Astrocyte (in vitro differentiated cells and primary cell): ENCODE measurements at regions not wholly inside any gene's neighbourhood (a gene's known extent, or its start where the extent isn't known, plus 50 kb on each side); places are given as distances from the start of the nearest gene placed in this dataset.

Experiments used
- DNase-seq: peaks from one replicate; pipeline ENCODE4 v3.0.0-alpha.2; 2010; ENCODE audit warnings: low read depth
- FAIRE-seq: peaks from 2 replicates; lab custom pipeline; 2011; peaks lifted over from hg19 to GRCh38; lab: Jason Lieb, UNC
- H2AFZ ChIP-seq: 2 replicates; pipeline ENCODE4 v1.6.0; 2012; ENCODE audit warnings: low read depth, low read length, inconsistent platforms
- H3K27ac ChIP-seq: 2 replicates; pipeline ENCODE4 v1.5.1; 2011; ENCODE audit warnings: low read depth, low read length, inconsistent platforms
- H3K27me3 ChIP-seq: 2 replicates; pipeline ENCODE4 v1.6.0; 2011; ENCODE audit warnings: low read length, inconsistent platforms; ENCODE audit not compliant: insufficient read depth
- H3K36me3 ChIP-seq: 2 replicates; pipeline ENCODE4 v1.5.1; 2011; ENCODE audit warnings: low read length, inconsistent platforms; ENCODE audit not compliant: insufficient read depth
- H3K4me1 ChIP-seq: 2 replicates; pipeline ENCODE4 v1.5.1; 2011; ENCODE audit warnings: low read length, inconsistent platforms; ENCODE audit not compliant: insufficient read depth
- H3K4me2 ChIP-seq: 2 replicates; pipeline ENCODE4 v1.6.0; 2012; ENCODE audit warnings: low read length, inconsistent platforms
- H3K4me3 ChIP-seq: 2 replicates; pipeline ENCODE4 v1.5.1; 2011; ENCODE audit warnings: low read depth, mild to moderate bottlenecking, low read length, inconsistent platforms; ENCODE audit not compliant: insufficient read depth
- H3K79me2 ChIP-seq: 2 replicates; pipeline ENCODE4 v1.6.0; 2012; ENCODE audit warnings: mild to moderate bottlenecking, low read length, inconsistent platforms; ENCODE audit not compliant: insufficient read depth
- H3K9ac ChIP-seq: 2 replicates; pipeline ENCODE4 v1.6.0; 2012; ENCODE audit warnings: mild to moderate bottlenecking, low read length, inconsistent platforms
- H3K9me3 ChIP-seq: 2 replicates; pipeline ENCODE4 v1.5.1; 2012; ENCODE audit warnings: low read depth, mild to moderate bottlenecking, low read length, inconsistent platforms; ENCODE audit not compliant: insufficient read depth
- H4K20me1 ChIP-seq: 2 replicates; pipeline ENCODE4 v1.6.0; 2012; ENCODE audit warnings: low read length, inconsistent platforms; ENCODE audit not compliant: insufficient read depth
- H3K27ac Mint-ChIP-seq: one replicate; pipeline ENCODE4 v1.8.0; 2021; ENCODE audit warnings: mild to moderate bottlenecking, mixed read lengths; ENCODE audit not compliant: unreplicated experiment
- H3K27me3 Mint-ChIP-seq: one replicate; pipeline ENCODE4 v1.8.0; 2021; ENCODE audit warnings: low read depth, mixed read lengths; ENCODE audit not compliant: unreplicated experiment
- H3K36me3 Mint-ChIP-seq: one replicate; pipeline ENCODE4 v1.8.0; 2021; ENCODE audit warnings: low read depth, mixed read lengths; ENCODE audit not compliant: unreplicated experiment
- H3K4me1 Mint-ChIP-seq: one replicate; pipeline ENCODE4 v1.8.0; 2021; ENCODE audit warnings: low read depth, mixed read lengths; ENCODE audit not compliant: unreplicated experiment
- H3K4me3 Mint-ChIP-seq: one replicate; pipeline ENCODE4 v1.8.0; 2021; ENCODE audit warnings: mild to moderate bottlenecking, moderate library complexity, mixed read lengths; ENCODE audit not compliant: unreplicated experiment
- H3K9me3 Mint-ChIP-seq: one replicate; pipeline ENCODE4 v1.8.0; 2021; ENCODE audit warnings: mild to moderate bottlenecking, mixed read lengths; ENCODE audit not compliant: unreplicated experiment
- EZH2 ChIP-seq: IDR thresholded peaks from 2 replicates; pipeline ENCODE4 v1.6.1; 2012; ENCODE audit warnings: mild to moderate bottlenecking, low read length, inconsistent platforms; ENCODE audit not compliant: insufficient read depth
- TF ChIP-seq, protein P1 (sequence below): IDR thresholded peaks from 2 replicates; pipeline ENCODE4 v1.5.1; 2011; ENCODE audit warnings: low read depth, mild to moderate bottlenecking, inconsistent platforms, low read length, moderate library complexity; ENCODE audit not compliant: insufficient read depth

- Mint-ChIP-seq H3K36me3 (peaks cover 1% of the 10 kb centered on the region), H3K4me1 (peaks cover 9% of the 10 kb centered on the region), H3K4me3 (no peak overlapping the region), H3K27me3 (peaks cover 14% of the 10 kb centered on the region), H3K9me3 (no peaks in the 10 kb centered on the region), H3K27ac (peak overlapping the region; percentile 13)
- no peaks in the 10 kb centered on the region for H4K20me1 ChIP-seq
- H3K27me3 ChIP-seq: no peaks in the 10 kb centered on the region
- TF ChIP-seq EZH2: no peak
- TF ChIP-seq, protein P1, sequence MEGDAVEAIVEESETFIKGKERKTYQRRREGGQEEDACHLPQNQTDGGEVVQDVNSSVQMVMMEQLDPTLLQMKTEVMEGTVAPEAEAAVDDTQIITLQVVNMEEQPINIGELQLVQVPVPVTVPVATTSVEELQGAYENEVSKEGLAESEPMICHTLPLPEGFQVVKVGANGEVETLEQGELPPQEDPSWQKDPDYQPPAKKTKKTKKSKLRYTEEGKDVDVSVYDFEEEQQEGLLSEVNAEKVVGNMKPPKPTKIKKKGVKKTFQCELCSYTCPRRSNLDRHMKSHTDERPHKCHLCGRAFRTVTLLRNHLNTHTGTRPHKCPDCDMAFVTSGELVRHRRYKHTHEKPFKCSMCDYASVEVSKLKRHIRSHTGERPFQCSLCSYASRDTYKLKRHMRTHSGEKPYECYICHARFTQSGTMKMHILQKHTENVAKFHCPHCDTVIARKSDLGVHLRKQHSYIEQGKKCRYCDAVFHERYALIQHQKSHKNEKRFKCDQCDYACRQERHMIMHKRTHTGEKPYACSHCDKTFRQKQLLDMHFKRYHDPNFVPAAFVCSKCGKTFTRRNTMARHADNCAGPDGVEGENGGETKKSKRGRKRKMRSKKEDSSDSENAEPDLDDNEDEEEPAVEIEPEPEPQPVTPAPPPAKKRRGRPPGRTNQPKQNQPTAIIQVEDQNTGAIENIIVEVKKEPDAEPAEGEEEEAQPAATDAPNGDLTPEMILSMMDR: no peak
- FAIRE-seq: no peak
- H3K4me2 ChIP-seq: no peak overlapping the region
- H3K9ac ChIP-seq: no peak overlapping the region
- no peak overlapping the region for H3K27ac ChIP-seq
- H3K79me2 ChIP-seq: no peaks in the 10 kb centered on the region
- H2AFZ ChIP-seq: no peak overlapping the region
- no peak for DNase-seq
- H3K36me3 ChIP-seq: no peaks in the 10 kb centered on the region
- no peaks in the 10 kb centered on the region for H3K9me3 ChIP-seq
- H3K4me1 ChIP-seq: peaks cover 3% of the 10 kb centered on the region
- no peak overlapping the region for H3K4me3 ChIP-seq
Observed at GRCh38 chr6:166721576-166721975, 94.5 kb upstream of the RPS6KA2 start.

GRCh38 chr6:166720856-166721255 is 93.8 kb upstream of the RPS6KA2 start:
- H3K27me3 ChIP-seq: no peaks in the 10 kb centered on the region
- no peaks in the 10 kb centered on the region for H3K36me3 Mint-ChIP-seq
- H3K9me3 Mint-ChIP-seq: no peaks in the 10 kb centered on the region
- H3K4me3 Mint-ChIP-seq: no peak overlapping the region
- no peak for TF ChIP-seq EZH2
- TF ChIP-seq, protein P1: no peak
- H3K27ac ChIP-seq: no peak overlapping the region
- no peak overlapping the region for H3K9ac ChIP-seq
- H3K27me3 Mint-ChIP-seq: peaks cover 17% of the 10 kb centered on the region
- FAIRE-seq: no peak
- H3K9me3 ChIP-seq: no peaks in the 10 kb centered on the region
- H3K36me3 ChIP-seq: no peaks in the 10 kb centered on the region
- no peak overlapping the region for H2AFZ ChIP-seq
- H3K4me2 ChIP-seq: no peak overlapping the region
- peaks cover 4% of the 10 kb centered on the region for H3K4me1 Mint-ChIP-seq
- H3K4me1 ChIP-seq: no peaks in the 10 kb centered on the region
- H3K27ac Mint-ChIP-seq: peak overlapping the region; percentile 43
- DNase-seq: no peak
- no peak overlapping the region for H3K4me3 ChIP-seq
- H4K20me1 ChIP-seq: no peaks in the 10 kb centered on the region
- H3K79me2 ChIP-seq: no peaks in the 10 kb centered on the region

- H3K36me3 ChIP-seq: no peaks in the 10 kb centered on the region
- Mint-ChIP-seq H3K4me1 (peaks cover 4% of the 10 kb centered on the region), H3K27ac (no peak overlapping the region), H3K4me3 (no peak overlapping the region), H3K27me3 (peaks cover 17% of the 10 kb centered on the region), H3K36me3 (no peaks in the 10 kb centered on the region), H3K9me3 (no peaks in the 10 kb centered on the region)
- no peak overlapping the region for H3K9ac ChIP-seq
- TF ChIP-seq EZH2: no peak
- TF ChIP-seq, protein P1: no peak
- no peak for FAIRE-seq
- no peaks in the 10 kb centered on the region for H4K20me1 ChIP-seq
- H3K27ac ChIP-seq: no peak overlapping the region
- H3K4me2 ChIP-seq: no peak overlapping the region
- H3K9me3 ChIP-seq: no peaks in the 10 kb centered on the region
- H3K79me2 ChIP-seq: no peaks in the 10 kb centered on the region
- no peaks in the 10 kb centered on the region for H3K27me3 ChIP-seq
- no peak overlapping the region for H2AFZ ChIP-seq
- no peak overlapping the region for H3K4me3 ChIP-seq
- H3K4me1 ChIP-seq: no peaks in the 10 kb centered on the region
- no peak for DNase-seq
Observed at GRCh38 chr6:166719019-166719418, 92.0 kb upstream of the RPS6KA2 start.
